H1 (cell line): ENCODE measurements at regions not wholly inside any gene's neighbourhood (a gene's known extent, or its start where the extent isn't known, plus 50 kb on each side); places are given as distances from the start of the nearest gene placed in this dataset.

ENCODE experiments used
- CTCF ChIA-PET: fragments of 300-600 bp; sonication (Branson Sonifier 250); formaldehyde crosslinking; loops from one replicate; lab custom pipeline; 2021; ENCODE audit not compliant: partially characterized antibody; lab: Charles Lee
- POLR2A ChIA-PET: fragments of 300-600 bp; sonication (Branson Sonifier 250); formaldehyde crosslinking; loops from one replicate; lab custom pipeline; 2021; ENCODE audit warnings: inconsistent platforms; ENCODE audit not compliant: partially characterized antibody; lab: Charles Lee
- DNase-seq, 2 experiments: peaks; one replicate each; pipeline versions ENCODE4 v3.0.0 to v3.0.0-alpha.2; 2010 to 2022; ENCODE audit warnings: low spot score in 2 of 2, low read depth in 1 of 2, mixed read lengths in 1 of 2
- FAIRE-seq: peaks from 2 replicates; lab custom pipeline; 2011; peaks lifted over from hg19 to GRCh38; lab: Jason Lieb, UNC
- H2AFZ ChIP-seq: 2 replicates; pipeline ENCODE4 v1.8.1; 2012; ENCODE audit warnings: low read length, inconsistent platforms
- H2AK5ac ChIP-seq: 2 replicates; pipeline ENCODE4 v1.6.1; 2013; ENCODE audit warnings: low read depth, low read length
- H2BK120ac ChIP-seq: replicated peaks from 2 replicates; pipeline ENCODE3; 2013; ENCODE audit warnings: low read depth, low read length, inconsistent platforms
- H2BK12ac ChIP-seq: 2 replicates; pipeline ENCODE4 v1.6.1; 2013; ENCODE audit warnings: low read depth, low read length
- H2BK15ac ChIP-seq: 2 replicates; pipeline ENCODE4 v1.6.1; 2013; ENCODE audit warnings: low read length
- H2BK20ac ChIP-seq: 2 replicates; pipeline ENCODE4 v1.6.1; 2013; ENCODE audit warnings: low read length
- H2BK5ac ChIP-seq: 2 replicates; pipeline ENCODE4 v1.6.1; 2013; ENCODE audit warnings: low read depth, low read length
- H3K14ac ChIP-seq: 2 replicates; pipeline ENCODE4 v1.6.1; 2013; ENCODE audit warnings: inconsistent platforms; ENCODE audit not compliant: insufficient read length
- H3K18ac ChIP-seq: 2 replicates; pipeline ENCODE4 v1.6.1; 2013; ENCODE audit warnings: low read length; ENCODE audit errors: extremely low read depth
- H3K23ac ChIP-seq: 2 replicates; pipeline ENCODE4 v1.6.1; 2013; ENCODE audit warnings: inconsistent platforms; ENCODE audit not compliant: insufficient read length
- H3K23me2 ChIP-seq: 2 replicates; pipeline ENCODE4 v1.6.1; 2013; ENCODE audit warnings: low read depth, low read length
- H3K27ac ChIP-seq: 2 replicates; pipeline ENCODE4 v1.6.1; 2011; ENCODE audit warnings: low read depth, low read length, inconsistent platforms
- H3K27me3 ChIP-seq, 4 experiments: replicated peaks in 1 of 4; 1 replicate in 1 of 4; 2 replicates in 3 of 4; pipeline versions ENCODE4 v1.6.1 to v1.8.1; 2011 to 2013; ENCODE audit warnings: low read length in 3 of 4, mild to moderate bottlenecking in 3 of 4, inconsistent platforms in 2 of 4, mixed read lengths in 2 of 4, moderate library complexity in 1 of 4; ENCODE audit not compliant: control insufficient read depth in 3 of 4, insufficient read depth in 3 of 4; ENCODE audit errors: extremely low read depth in 1 of 4
- H3K36me3 ChIP-seq, 4 experiments: 2 replicates each; pipeline versions ENCODE4 v1.6.1 to v1.8.1; 2011 to 2013; ENCODE audit warnings: mild to moderate bottlenecking in 4 of 4, low read length in 3 of 4, moderate library complexity in 2 of 4, control low read depth in 1 of 4, inconsistent platforms in 1 of 4; ENCODE audit not compliant: insufficient read depth in 4 of 4, control insufficient read depth in 2 of 4
- H3K4ac ChIP-seq: replicated peaks from 2 replicates; pipeline ENCODE3; 2013; ENCODE audit warnings: low read length, low read depth, mixed read lengths, inconsistent platforms; ENCODE audit not compliant: insufficient read length
- H3K4me1 ChIP-seq, 4 experiments: replicated peaks in 1 of 4; 1 replicate in 1 of 4; 2 replicates in 3 of 4; pipeline versions ENCODE4 v1.6.1 to v1.8.1; 2011 to 2013; ENCODE audit warnings: low read length in 3 of 4, inconsistent platforms in 2 of 4, mixed read lengths in 1 of 4; ENCODE audit not compliant: insufficient read depth in 4 of 4, control insufficient read depth in 3 of 4
- H3K4me2 ChIP-seq, 2 experiments: 2 replicates each; pipeline versions ENCODE4 v1.6.1 to v1.8.1; 2011 to 2013; ENCODE audit warnings: low read depth in 2 of 2, low read length in 2 of 2, control low read depth in 1 of 2, inconsistent platforms in 1 of 2, mild to moderate bottlenecking in 1 of 2; ENCODE audit not compliant: insufficient read depth in 1 of 2
- H3K4me3 ChIP-seq, 4 experiments: fragments of 200-600, 300-600 bp in 1 of 4; sonication (generic), shearing (Covaris generic), sonication (Bioruptor Twin) in 1 of 4; 2 replicates each; pipeline versions ENCODE4 v1.5.1 to v1.8.1; 2011 to 2016; ENCODE audit warnings: low read length in 4 of 4, low read depth in 3 of 4, control low read depth in 2 of 4, inconsistent platforms in 2 of 4, mild to moderate bottlenecking in 2 of 4, mixed read lengths in 1 of 4, moderate library complexity in 1 of 4; ENCODE audit not compliant: insufficient read depth in 2 of 4; ENCODE audit errors: extremely low read depth in 1 of 4
- H3K56ac ChIP-seq: replicated peaks from 2 replicates; pipeline ENCODE3; 2013; ENCODE audit warnings: low read depth, mild to moderate bottlenecking, mixed read lengths, low read length, inconsistent platforms; ENCODE audit not compliant: insufficient read length
- H3K79me1 ChIP-seq: 2 replicates; pipeline ENCODE4 v1.6.1; 2013; ENCODE audit warnings: low read depth, low read length, control low read depth
- H3K79me2 ChIP-seq, 2 experiments: 2 replicates each; pipeline versions ENCODE4 v1.6.1 to v1.8.1; 2012 to 2013; ENCODE audit warnings: low read length in 2 of 2, mild to moderate bottlenecking in 2 of 2, inconsistent platforms in 1 of 2; ENCODE audit not compliant: insufficient read depth in 2 of 2, control insufficient read depth in 1 of 2
- H3K9ac ChIP-seq, 4 experiments: replicated peaks in 1 of 4; 1 replicate in 1 of 4; 2 replicates in 3 of 4; pipeline versions ENCODE4 v1.6.1 to v1.8.1; 2011 to 2013; ENCODE audit warnings: low read depth in 3 of 4, low read length in 3 of 4, control low read depth in 2 of 4, mild to moderate bottlenecking in 2 of 4, moderate library complexity in 2 of 4, inconsistent platforms in 1 of 4; ENCODE audit errors: extremely low read depth in 1 of 4
- H3K9me3 ChIP-seq, 2 experiments: 2 replicates each; pipeline versions ENCODE4 v1.6.1 to v1.8.1; 2012 to 2013; ENCODE audit warnings: mild to moderate bottlenecking in 2 of 2, moderate library complexity in 2 of 2, control low read depth in 1 of 2, inconsistent platforms in 1 of 2, low read depth in 1 of 2, low read length in 1 of 2, mixed read lengths in 1 of 2; ENCODE audit not compliant: insufficient read depth in 2 of 2
- H4K20me1 ChIP-seq, 2 experiments: replicated peaks in 1 of 2; 2 replicates each; pipeline versions ENCODE3 to v1.8.1; 2011 to 2013; ENCODE audit warnings: inconsistent platforms in 2 of 2, low read length in 2 of 2, mild to moderate bottlenecking in 1 of 2; ENCODE audit not compliant: insufficient read depth in 2 of 2, control insufficient read depth in 1 of 2
- H4K5ac ChIP-seq: 2 replicates; pipeline ENCODE4 v1.6.1; 2013; ENCODE audit warnings: low read length, low read depth, mixed read lengths, inconsistent platforms; ENCODE audit not compliant: insufficient read length
- H4K8ac ChIP-seq: 2 replicates; pipeline ENCODE4 v1.8.0; 2013; ENCODE audit warnings: mild to moderate bottlenecking, moderate library complexity, low read length, inconsistent platforms; ENCODE audit not compliant: insufficient read depth; ENCODE audit errors: extremely low read depth
- H4K91ac ChIP-seq: replicated peaks from 2 replicates; pipeline ENCODE3; 2013; ENCODE audit warnings: low read length, mixed read lengths, inconsistent platforms; ENCODE audit not compliant: insufficient read length
- CREB1 ChIP-seq: IDR thresholded peaks from 2 replicates; pipeline ENCODE4 v1.6.1; 2012; ENCODE audit warnings: inconsistent platforms
- POLR2AphosphoS5 ChIP-seq: IDR thresholded peaks from 2 replicates; pipeline ENCODE4 v1.6.1; 2011; ENCODE audit warnings: low read depth, low read length
- RAD21 ChIP-seq, 2 experiments: IDR thresholded peaks in 1 of 2; conservative IDR thresholded peaks in 1 of 2; 2 replicates each; pipeline ENCODE4 v1.6.1; 2011; ENCODE audit warnings: low read depth in 2 of 2, low read length in 2 of 2, improper control_type of control experiment in 1 of 2, inconsistent platforms in 1 of 2, mild to moderate bottlenecking in 1 of 2, moderate library complexity in 1 of 2
- RBBP5 ChIP-seq: IDR thresholded peaks from 2 replicates; pipeline ENCODE4 v1.7.1; 2012; ENCODE audit warnings: low read depth, mild to moderate bottlenecking, inconsistent platforms, low read length, moderate library complexity, borderline replicate concordance
- SIX5 ChIP-seq: IDR thresholded peaks from 2 replicates; pipeline ENCODE4 v1.6.1; 2011; ENCODE audit warnings: mild to moderate bottlenecking, low read depth, low read length
- SUZ12 ChIP-seq: fragments of 200-600 bp; sonication (generic); IDR thresholded peaks from 2 replicates; pipeline ENCODE4 v1.6.1; 2012; ENCODE audit warnings: mild to moderate bottlenecking, inconsistent platforms, low read length, moderate library complexity, mixed read lengths
- USF2 ChIP-seq: IDR thresholded peaks from 2 replicates; pipeline ENCODE4 v1.6.1; 2011; ENCODE audit warnings: low read length, improper control_type of control experiment

DNA sequence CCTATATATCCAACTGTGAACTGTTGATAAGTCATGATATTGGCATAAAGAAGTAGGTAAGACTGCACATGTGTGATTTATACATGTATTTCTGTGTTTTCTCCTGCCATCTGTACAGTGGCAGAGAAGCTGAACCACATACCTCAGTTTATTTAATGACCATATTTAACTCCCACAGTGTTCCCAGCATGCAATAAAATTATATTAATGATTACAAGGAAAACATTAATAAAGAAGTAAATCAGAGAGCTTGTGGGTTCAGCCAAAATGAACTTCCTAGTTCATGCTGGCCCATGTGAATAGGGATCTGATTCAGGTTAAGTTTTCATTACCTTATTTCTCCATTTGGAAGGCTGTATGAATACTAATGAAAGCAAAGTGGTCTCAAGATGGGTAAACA is 439.2 kb downstream of the CNTN6 start:
- POLR2A ChIA-PET, result no interaction called here

More for the DNA sequence above, 439.2 kb downstream of the CNTN6 start:
- Histone ChIP-seq H2AFZ (no peak overlapping the region), H4K5ac (no peak overlapping the region), H3K36me3 (no peaks in the 10 kb centered on the region), H3K9ac (no peak overlapping the region), H3K23ac (no peak overlapping the region), H2BK120ac (no peak overlapping the region), H3K4ac (no peak overlapping the region), H3K4me2 (no peak overlapping the region), H3K18ac (no peak overlapping the region), H4K8ac (no peak overlapping the region), H3K4me3 (no peak overlapping the region), H2AK5ac (no peak overlapping the region), H2BK20ac (no peak overlapping the region), H4K91ac (no peak overlapping the region), H3K79me1 (no peaks in the 10 kb centered on the region), H3K27me3 (no peaks in the 10 kb centered on the region), H3K4me1 (no peaks in the 10 kb centered on the region), H3K14ac (no peak overlapping the region), H2BK12ac (no peak overlapping the region), H3K56ac (no peak overlapping the region), H3K79me2 (no peaks in the 10 kb centered on the region), H3K9me3 (peaks cover 6% of the 10 kb centered on the region in 2 experiments; a peak in 2 of 4 replicates), H3K23me2 (no peaks in the 10 kb centered on the region), H4K20me1 (no peaks in the 10 kb centered on the region), H2BK5ac (no peak overlapping the region), H3K27ac (no peak overlapping the region), H2BK15ac (no peak overlapping the region)
- TF ChIP-seq SIX5, result no peak
- TF ChIP-seq CREB1, result no peak
- TF ChIP-seq POLR2AphosphoS5, result no peak
- no peak for TF ChIP-seq SUZ12
- no peak for TF ChIP-seq RBBP5
- TF ChIP-seq USF2, result no peak
- no peak for TF ChIP-seq RAD21 (IDR thresholded peaks at IDR 0.05 in 1 of 2, conservative IDR thresholded peaks at IDR 0.05 in 1 of 2; ENCODE audit: low read depth in 2 of 2, low read length in 2 of 2)
- CTCF ChIA-PET, result no interaction called here
- no peak for DNase-seq
- FAIRE-seq, result no peak
